Stimulated activated CD8-positive, alpha-beta memory T cell treated with anti-CD3 and anti-CD28 coated beads, Interleukin-7, amount 100 ng/mL, for 24 hours (primary cell): ENCODE measurements at regions not wholly inside any gene's neighbourhood (a gene's known extent, or its start where the extent isn't known, plus 50 kb on each side); places are given as distances from the start of the nearest gene placed in this dataset.

Experiments used
- DNase-seq: peaks from one replicate; pipeline ENCODE4 v3.0.0-alpha.2; 2020; ENCODE audit warnings: low read depth

DNA sequence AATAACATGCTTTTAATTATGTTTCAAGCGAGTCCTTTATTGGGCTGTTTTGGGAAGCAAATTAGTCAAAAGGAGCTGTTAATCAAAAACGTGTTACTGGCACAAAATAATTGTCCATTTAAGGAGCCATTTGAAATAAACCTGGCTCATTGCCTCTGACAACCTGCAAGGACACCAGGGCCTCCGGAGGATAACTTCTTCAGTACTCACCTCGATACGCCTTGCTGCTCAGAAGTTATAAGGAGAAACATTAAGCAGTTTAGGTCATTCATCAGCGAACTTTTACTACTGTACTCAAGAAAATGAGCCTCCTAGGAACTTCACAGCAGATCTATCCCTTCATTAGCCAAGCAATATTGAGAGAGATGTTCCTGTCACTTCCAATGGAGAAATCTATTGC, 1579.2 kb upstream of the ACVR2A start:
- no peak for DNase-seq

GRCh38 chr2:146262606-146263005, 1582.2 kb upstream of the ACVR2A start:
- no peak for DNase-seq

GRCh38 chr2:146260551-146260950, 1584.3 kb upstream of the ACVR2A start:
- no peak for DNase-seq

DNA sequence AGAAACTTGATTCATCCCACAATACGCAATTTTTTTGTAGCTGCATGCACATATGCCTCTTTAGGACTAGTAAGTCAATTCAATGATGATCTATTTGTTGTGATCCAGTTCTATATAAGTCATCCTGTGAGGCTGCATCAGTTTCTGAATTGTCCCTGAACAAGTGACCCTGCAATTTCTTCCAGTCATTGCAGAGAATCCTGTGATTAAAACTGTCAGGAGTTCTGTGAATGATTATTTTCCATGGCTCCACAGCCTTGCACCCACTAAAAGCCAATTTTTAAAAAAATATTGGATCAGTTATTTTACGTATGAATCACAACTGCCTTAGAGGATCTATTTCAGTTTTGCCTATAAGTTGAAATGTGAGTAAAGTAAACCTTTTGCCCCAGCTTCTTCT, 1585.0 kb upstream of the ACVR2A start:
- DNase-seq: no peak

DNA sequence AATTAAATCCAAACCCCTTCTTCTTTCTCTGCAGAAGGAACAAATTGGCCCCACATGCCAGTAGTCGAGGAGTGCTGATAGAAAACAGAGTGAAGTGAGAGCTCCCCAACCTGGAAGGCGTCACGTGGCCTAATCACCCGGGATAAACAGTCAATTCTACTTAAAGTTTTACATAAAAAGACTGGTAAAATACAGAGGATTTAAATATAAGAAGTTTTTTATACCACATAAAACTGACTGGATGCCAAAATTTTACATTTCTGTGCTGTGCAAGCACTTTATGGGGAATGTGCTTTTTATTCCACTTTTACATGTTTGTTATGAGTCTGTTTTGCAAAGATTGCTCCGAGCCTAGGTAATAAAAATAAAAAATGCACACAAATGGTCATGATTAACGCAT, 1586.8 kb upstream of the ACVR2A start:
- DNase-seq: no peak

GRCh38 chr2:146252119-146252518, 1592.7 kb upstream of the ACVR2A start:
- DNase-seq: no peak

GRCh38 chr2:146251328-146251727, 1593.5 kb upstream of the ACVR2A start:
- DNase-seq: no peak

GRCh38 chr2:146246736-146247523, 1597.9 kb upstream of the ACVR2A start:
- no peak for DNase-seq

DNA sequence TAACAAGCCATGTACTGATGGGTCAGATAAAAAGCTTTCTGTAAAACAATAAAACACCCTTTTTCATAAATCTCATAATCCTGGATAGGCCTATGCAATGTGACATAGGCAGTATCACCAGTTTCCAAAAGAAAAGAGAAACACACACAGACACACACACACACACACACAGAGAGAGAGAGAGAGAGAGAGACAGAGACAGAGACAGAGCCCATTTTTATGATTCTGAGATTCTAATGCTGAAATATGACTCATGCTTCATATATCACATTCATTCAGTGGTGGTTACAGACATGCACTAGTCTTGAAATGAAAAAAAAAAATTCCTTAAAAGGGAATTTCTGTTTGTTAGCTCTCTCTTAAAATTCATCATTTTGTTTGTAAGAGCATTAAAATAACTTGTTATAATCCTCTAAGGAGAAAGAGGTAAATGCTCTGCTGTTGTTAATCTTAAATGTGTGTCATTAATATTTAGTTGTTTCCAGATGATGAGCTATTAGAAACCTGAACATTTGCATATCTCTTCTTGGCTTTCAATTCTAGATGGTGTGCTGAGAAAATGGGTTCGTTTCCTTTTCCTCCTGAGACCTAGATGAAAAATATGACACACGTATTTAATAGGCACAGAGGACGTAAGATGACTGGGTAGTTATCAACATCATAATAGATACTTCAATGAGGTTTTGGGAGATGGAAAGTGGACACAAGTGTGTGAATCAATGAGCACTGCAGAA, 1598.7 kb upstream of the ACVR2A start:
- no peak for DNase-seq

GRCh38 chr2:146244830-146245229, 1600.0 kb upstream of the ACVR2A start:
- no peak for DNase-seq

GRCh38 chr2:146244131-146244530, 1600.7 kb upstream of the ACVR2A start:
- DNase-seq: no peak

- no peak for DNase-seq
Observed at GRCh38 chr2:146241023-146241422, 1603.8 kb upstream of the ACVR2A start.

DNA sequence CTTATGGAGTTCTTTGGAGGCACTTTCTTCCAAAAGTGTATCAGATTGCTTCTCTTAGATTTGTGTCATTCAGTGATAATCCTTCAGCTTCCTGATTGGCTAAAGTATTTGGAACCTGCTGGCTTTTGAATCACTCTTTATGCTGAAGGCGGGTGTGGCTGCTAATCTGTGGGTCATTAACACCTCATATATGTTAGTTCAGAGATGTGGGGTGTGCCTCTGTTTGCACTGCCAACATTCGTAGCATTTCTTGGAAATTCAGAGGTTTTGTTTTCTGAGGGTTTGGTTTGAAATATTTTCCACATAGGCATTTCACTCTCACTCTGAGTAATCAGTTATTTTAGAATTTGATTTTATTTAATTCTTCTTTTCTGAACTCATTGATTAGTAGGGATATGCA, 1604.4 kb upstream of the ACVR2A start:
- no peak for DNase-seq

DNA sequence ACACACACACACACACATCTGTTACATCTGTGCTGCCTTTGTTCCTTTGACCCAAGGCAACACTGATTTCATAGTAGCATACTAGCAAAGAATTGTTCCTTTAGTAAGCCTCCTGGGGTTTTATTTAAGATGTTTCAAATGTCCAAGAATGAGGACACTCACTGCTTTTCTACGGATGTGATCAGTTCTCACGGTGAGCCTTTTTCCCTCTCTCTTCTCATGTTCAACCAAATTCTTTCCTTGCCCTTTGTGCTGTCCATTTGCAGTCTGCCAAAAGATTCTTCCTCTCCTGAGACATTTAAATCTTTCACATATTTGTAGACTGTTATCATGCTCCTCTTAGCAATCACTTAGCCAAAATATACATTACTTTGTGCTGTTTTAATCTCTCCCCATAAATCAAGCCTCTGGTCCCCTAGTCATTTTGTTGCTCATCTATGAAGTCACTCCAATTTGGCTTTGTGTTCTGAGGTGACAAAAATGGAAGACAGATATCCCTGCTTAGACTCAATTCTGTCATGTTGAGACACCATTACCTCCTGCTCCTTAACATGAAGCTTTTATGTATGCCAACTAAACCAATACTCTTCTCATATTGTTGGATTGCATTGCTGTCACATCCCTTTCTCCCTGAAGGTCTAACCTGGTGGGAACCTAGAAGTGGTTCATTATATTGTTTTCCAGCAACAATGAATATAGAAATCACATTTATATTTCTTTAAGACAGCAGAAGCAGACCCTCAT, 1605.3 kb upstream of the ACVR2A start:
- DNase-seq: no peak

GRCh38 chr2:146238254-146238966, 1606.4 kb upstream of the ACVR2A start:
- no peak for DNase-seq

DNA sequence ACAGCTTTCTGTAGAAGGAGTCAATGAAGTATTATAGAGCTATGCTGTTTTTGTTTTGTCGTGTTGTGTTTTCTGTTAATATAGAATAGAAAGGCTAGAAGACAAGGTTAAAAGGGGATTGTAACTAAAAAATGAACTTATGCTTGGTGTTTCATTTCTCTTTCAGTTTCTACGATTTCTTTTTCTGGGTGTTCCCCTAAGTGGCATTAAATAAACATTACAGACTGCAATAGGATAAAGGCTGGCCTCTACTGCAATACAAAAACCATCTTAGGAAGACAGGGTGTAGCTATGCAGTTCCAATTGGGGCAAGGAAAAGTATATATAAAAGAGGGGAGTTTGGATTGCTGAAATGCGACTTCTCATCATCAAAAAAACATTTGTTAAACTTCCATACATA, 1609.7 kb upstream of the ACVR2A start:
- no peak for DNase-seq

GRCh38 chr2:146229508-146230155, 1615.2 kb upstream of the ACVR2A start:
- DNase-seq: no peak

DNA sequence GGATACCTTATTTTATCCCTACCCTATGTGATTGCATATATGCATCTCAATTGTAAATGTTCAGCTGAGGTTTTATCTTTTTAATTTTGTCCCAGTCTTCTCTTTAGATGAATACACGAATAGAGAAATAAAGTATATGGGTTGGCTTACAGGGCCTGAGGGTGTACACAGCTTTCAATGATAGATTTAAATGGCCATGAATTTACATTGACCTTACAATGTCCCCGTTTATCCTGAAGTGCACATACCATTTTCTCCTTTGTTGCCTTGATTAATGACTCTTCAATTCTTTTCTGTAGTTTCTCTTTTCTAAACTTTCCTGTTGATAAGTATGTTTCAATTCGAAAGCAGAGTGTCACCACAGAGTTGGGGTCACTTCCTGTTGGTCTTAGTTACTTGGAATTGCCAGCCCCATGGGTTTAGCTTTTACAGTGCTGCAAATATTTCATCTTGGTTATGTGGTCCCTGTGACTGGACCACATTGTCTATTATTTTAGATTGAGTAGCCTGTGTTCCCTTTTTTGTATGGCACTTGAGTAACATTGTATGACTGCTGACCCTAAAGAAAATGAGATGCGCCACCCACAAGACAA, 1616.3 kb upstream of the ACVR2A start:
- DNase-seq: no peak

DNA sequence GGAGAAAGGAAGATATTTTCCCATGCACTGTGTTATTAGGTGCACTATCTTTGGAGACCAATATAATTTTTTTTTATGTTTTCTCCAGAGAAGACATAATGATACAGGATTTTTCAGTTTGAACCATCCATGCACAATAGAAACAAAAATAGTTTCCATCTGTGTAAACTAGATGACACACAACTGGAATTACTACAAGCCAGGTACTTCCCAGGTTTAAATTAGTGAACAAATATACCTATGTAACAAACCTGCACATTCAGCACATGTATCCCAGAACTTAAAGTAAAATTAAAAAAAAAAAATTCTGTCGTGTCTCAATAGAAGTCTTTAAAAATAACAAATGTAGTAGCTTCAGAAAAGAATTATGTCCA, 1616.8 kb upstream of the ACVR2A start:
- DNase-seq: no peak

GRCh38 chr2:146227152-146228019, 1617.4 kb upstream of the ACVR2A start:
- no peak for DNase-seq
